Stomach (tissue), 4 donors: ENCODE measurements at regions not wholly inside any gene's neighbourhood (a gene's known extent, or its start where the extent isn't known, plus 50 kb on each side); places are given as distances from the start of the nearest gene placed in this dataset.

Experiments
- CTCF ChIP-seq, 7 experiments: fragments of 450-650 bp in 4 of 7; fragments of 200-600 bp in 3 of 7; sonication (generic) in 3 of 7; IDR thresholded peaks; one replicate each; pipeline ENCODE4 v1.5.1; 2016 to 2019; ENCODE audit warnings: antibody characterized with exemption in 7 of 7, control low read depth in 2 of 7, mild to moderate bottlenecking in 1 of 7
- EP300 ChIP-seq: sonication (generic); formaldehyde crosslinking; IDR thresholded peaks from one replicate; pipeline ENCODE4 v1.6.1; 2017; ENCODE audit warnings: antibody characterized with exemption

GRCh38 chr9:26221290-26221689 is 543.0 kb upstream of the TUSC1 start:
- TF ChIP-seq CTCF (IDR thresholded peaks at IDR 0.05) (no peak), EP300 (no peak)
